Erythroblast (primary cell): ENCODE measurements at regions not wholly inside any gene's neighbourhood (a gene's known extent, or its start where the extent isn't known, plus 50 kb on each side); places are given as distances from the start of the nearest gene placed in this dataset.

Experiments
- DNase-seq, 2 experiments: peaks; one replicate each; lab custom pipeline; 2025; lab: John Stamatoyannopoulos, UW
- GATA1 ChIP-seq: IDR thresholded peaks from 2 replicates; pipeline ENCODE4 v1.6.1; 2011; ENCODE audit warnings: low read depth, mild to moderate bottlenecking, control low read depth, low read length, moderate library complexity
- POLR2A ChIP-seq: IDR thresholded peaks from 2 replicates; pipeline ENCODE4 v1.6.1; 2011; ENCODE audit warnings: mild to moderate bottlenecking, low read length

GRCh38 chr20:57053793-57054552 lies 212.5 kb downstream of the BMP7 start:
- TF ChIP-seq POLR2A: no peak
- no peak for TF ChIP-seq GATA1
- DNase-seq: no peak

GRCh38 chr20:57055345-57055744 lies 211.1 kb downstream of the BMP7 start:
- DNase-seq: no peak
- TF ChIP-seq POLR2A (no peak), GATA1 (no peak)

GRCh38 chr20:57056651-57057050 lies 209.8 kb downstream of the BMP7 start:
- TF ChIP-seq POLR2A (no peak), GATA1 (no peak)
- DNase-seq: no peak

GRCh38 chr20:57059055-57059596 lies 207.3 kb downstream of the BMP7 start:
- DNase-seq: no peak

GRCh38 chr20:57060407-57061050 lies 205.9 kb downstream of the BMP7 start:
- TF ChIP-seq GATA1: no peak
- no peak for TF ChIP-seq POLR2A
- no peak for DNase-seq

More at GRCh38 chr20:57059055-57059596, 207.3 kb downstream of the BMP7 start:
- TF ChIP-seq POLR2A: no peak
- TF ChIP-seq GATA1: no peak

- TF ChIP-seq POLR2A (no peak), GATA1 (no peak)
- peak in 1 of 2 experiments; percentile 3 for DNase-seq
Measured at GRCh38 chr20:57061051-57061900, 205.2 kb downstream of the BMP7 start.

- no peak for TF ChIP-seq POLR2A
- no peak for TF ChIP-seq GATA1
- no peak for DNase-seq
Measured at GRCh38 chr20:57062241-57062640, 204.2 kb downstream of the BMP7 start.

GRCh38 chr20:57062696-57063270 lies 203.7 kb downstream of the BMP7 start:
- TF ChIP-seq GATA1: no peak
- no peak for TF ChIP-seq POLR2A
- no peak for DNase-seq

- TF ChIP-seq POLR2A (no peak), GATA1 (no peak)
- no peak for DNase-seq
Measured at GRCh38 chr20:57064836-57065235, 201.6 kb downstream of the BMP7 start.

GRCh38 chr20:57065646-57066045 lies 200.8 kb downstream of the BMP7 start:
- TF ChIP-seq POLR2A: no peak
- no peak for TF ChIP-seq GATA1
- DNase-seq: no peak

GRCh38 chr20:57066126-57066900 lies 200.1 kb downstream of the BMP7 start:
- no peak for DNase-seq

GRCh38 chr20:57069442-57069841 lies 197.0 kb downstream of the BMP7 start:
- DNase-seq: no peak

More at GRCh38 chr20:57066126-57066900, 200.1 kb downstream of the BMP7 start:
- TF ChIP-seq GATA1 (no peak), POLR2A (no peak)

GRCh38 chr20:57070296-57070695 lies 196.1 kb downstream of the BMP7 start:
- TF ChIP-seq POLR2A (no peak), GATA1 (no peak)

More at GRCh38 chr20:57069442-57069841, 197.0 kb downstream of the BMP7 start:
- TF ChIP-seq GATA1 (no peak), POLR2A (no peak)

More at GRCh38 chr20:57070296-57070695, 196.1 kb downstream of the BMP7 start:
- no peak for DNase-seq
